NCI-H1105 treated with DMSO at 0.1 percent for 48 hours (cell line): ENCODE measurements at regions not wholly inside any gene's neighbourhood (a gene's known extent, or its start where the extent isn't known, plus 50 kb on each side); places are given as distances from the start of the nearest gene placed in this dataset.

Source experiments
- DNase-seq: peaks from one replicate; lab custom pipeline; 2025; lab: John Stamatoyannopoulos, UW

- DNase-seq = no peak
Observed at GRCh38 chr10:62632071-62632809, 172.3 kb upstream of the ADO start.

GRCh38 chr10:62633976-62634375 lies 170.5 kb upstream of the ADO start:
- DNase-seq = no peak

- no peak for DNase-seq
Observed at GRCh38 chr10:62634576-62634975, 169.9 kb upstream of the ADO start.

- DNase-seq = no peak
Observed at GRCh38 chr10:62635127-62635526, 169.4 kb upstream of the ADO start.

GRCh38 chr10:62636825-62637248 lies 167.7 kb upstream of the ADO start:
- no peak for DNase-seq

GRCh38 chr10:62637249-62638061 lies 167.1 kb upstream of the ADO start:
- DNase-seq = no peak

GRCh38 chr10:62638062-62638477 lies 166.4 kb upstream of the ADO start:
- DNase-seq = no peak

GRCh38 chr10:62639144-62639543 lies 165.4 kb upstream of the ADO start:
- no peak for DNase-seq

GRCh38 chr10:62640411-62640810 lies 164.1 kb upstream of the ADO start:
- DNase-seq = no peak

- no peak for DNase-seq
Observed at GRCh38 chr10:62643606-62644587, 160.6 kb upstream of the ADO start.

- DNase-seq = no peak
Observed at GRCh38 chr10:62647375-62648092, 157.0 kb upstream of the ADO start.

- no peak for DNase-seq
Observed at GRCh38 chr10:62648921-62649320, 155.6 kb upstream of the ADO start.

GRCh38 chr10:62650411-62650810 lies 154.1 kb upstream of the ADO start:
- DNase-seq = no peak

- DNase-seq = no peak
Observed at GRCh38 chr10:62651341-62651740, 153.2 kb upstream of the ADO start.

GRCh38 chr10:62652114-62652513 lies 152.4 kb upstream of the ADO start:
- no peak for DNase-seq

- DNase-seq = no peak
Observed at GRCh38 chr10:62652564-62652963, 152.0 kb upstream of the ADO start.

- no peak for DNase-seq
Observed at GRCh38 chr10:62653254-62653653, 151.3 kb upstream of the ADO start.

GRCh38 chr10:62654966-62655336 lies 149.6 kb upstream of the ADO start:
- DNase-seq = no peak

- DNase-seq = no peak
Observed at GRCh38 chr10:62655337-62655994, 149.1 kb upstream of the ADO start.

- DNase-seq = peak; percentile 41
Observed at GRCh38 chr10:62657244-62657835, 147.2 kb upstream of the ADO start.

GRCh38 chr10:62658516-62658915 lies 146.0 kb upstream of the ADO start:
- DNase-seq = no peak
